Brain microvascular endothelial cell (primary cell): ENCODE measurements at regions not wholly inside any gene's neighbourhood (a gene's known extent, or its start where the extent isn't known, plus 50 kb on each side); places are given as distances from the start of the nearest gene placed in this dataset.

Experiments used
- DNase-seq: peaks from one replicate; pipeline ENCODE4 v3.0.0-alpha.2; 2020
- H3K27ac ChIP-seq: fragments of 250-450 bp; sonication (Bioruptor Pico); 2 replicates; pipeline ENCODE4 v1.5.1; 2020; ENCODE audit warnings: mild to moderate bottlenecking, moderate library complexity
- H3K27me3 ChIP-seq: fragments of 250-450 bp; sonication (Bioruptor Pico); replicated peaks from 2 replicates; pipeline ENCODE4 v1.5.1; 2020; ENCODE audit warnings: mild to moderate bottlenecking
- H3K36me3 ChIP-seq: fragments of 250-450 bp; sonication (Bioruptor Pico); replicated peaks from 2 replicates; pipeline ENCODE4 v1.5.1; 2020; ENCODE audit warnings: mild to moderate bottlenecking
- H3K4me3 ChIP-seq: 2 replicates; pipeline ENCODE4 v1.5.1; 2011; ENCODE audit warnings: low read depth, mild to moderate bottlenecking, control low read depth, low read length, moderate library complexity
- CTCF ChIP-seq: IDR thresholded peaks from 2 replicates; pipeline ENCODE4 v1.5.1; 2011; ENCODE audit warnings: low read depth, mild to moderate bottlenecking, moderate library complexity, low read length, control low read depth, inconsistent platforms; ENCODE audit errors: missing control alignments
- in situ Hi-C: cut with HindIII; loops from 2 replicates; pipeline ENCODE4 v1.10.0; 2017; ENCODE audit warnings: low sequenced_read_pairs, low pct_ligation_motif_present

- Histone ChIP-seq H3K27ac (no peak overlapping the region), H3K4me3 (no peak overlapping the region), H3K27me3 (peaks cover 2% of the 10 kb centered on the region), H3K36me3 (no peaks in the 10 kb centered on the region)
- no peak for TF ChIP-seq CTCF
- in situ Hi-C loops: no loop called here
- DNase-seq: no peak
Observed at GRCh38 chr7:1342090-1342640, 109.5 kb downstream of the UNCX start.

DNA sequence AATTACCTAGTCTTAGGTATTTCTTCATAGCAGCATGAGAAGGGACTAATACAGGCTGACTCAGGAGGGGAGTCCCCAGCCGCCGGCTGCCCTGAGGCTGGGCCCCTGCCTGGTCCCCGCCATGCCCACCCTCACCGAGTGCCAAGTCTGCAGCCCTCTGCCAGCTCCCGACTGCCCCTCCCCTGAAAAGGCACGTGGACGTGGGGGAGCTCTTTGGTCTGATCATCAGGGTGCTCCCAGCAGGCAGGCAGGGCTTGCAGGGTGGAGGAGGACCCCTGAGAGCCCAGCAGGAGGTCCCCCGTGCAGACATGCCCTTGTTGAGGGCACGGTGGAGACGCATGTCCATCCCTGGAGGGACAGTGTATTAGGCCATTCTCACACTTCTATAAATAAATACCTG is 110.9 kb downstream of the UNCX start:
- H3K4me3 ChIP-seq: no peak overlapping the region
- TF ChIP-seq CTCF: no peak
- H3K36me3 ChIP-seq: no peaks in the 10 kb centered on the region
- in situ Hi-C loops: no loop called here
- H3K27me3 ChIP-seq: peaks cover 3% of the 10 kb centered on the region
- no peak overlapping the region for H3K27ac ChIP-seq
- DNase-seq: no peak

DNA sequence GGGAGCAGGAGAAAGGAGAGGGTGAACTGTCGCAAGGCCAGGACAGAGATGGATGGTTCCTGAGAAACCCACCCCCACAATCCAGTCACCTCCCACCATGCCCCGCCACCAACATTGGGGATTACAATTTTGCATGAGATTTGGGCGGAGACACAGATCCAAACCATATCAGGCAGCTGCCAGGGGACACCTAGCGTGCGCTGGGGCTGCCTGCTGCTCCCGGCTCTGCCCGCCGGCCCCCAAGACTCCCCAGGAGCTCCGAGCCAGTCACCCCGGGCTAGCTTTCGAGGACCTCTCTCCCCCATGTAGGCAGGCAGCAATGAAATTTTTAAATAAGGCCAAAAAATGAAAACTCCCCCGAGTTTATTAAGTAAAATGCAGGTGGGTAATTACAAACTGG is 111.7 kb downstream of the UNCX start:
- H3K4me3 ChIP-seq: no peak overlapping the region
- H3K27me3 ChIP-seq: peaks cover 3% of the 10 kb centered on the region
- H3K27ac ChIP-seq: no peak overlapping the region
- TF ChIP-seq CTCF: no peak
- in situ Hi-C loops: no loop called here
- DNase-seq: no peak
- no peaks in the 10 kb centered on the region for H3K36me3 ChIP-seq

GRCh38 chr7:1344981-1345701 is 112.5 kb downstream of the UNCX start:
- in situ Hi-C loops: no loop called here
- TF ChIP-seq CTCF: no peak
- H3K36me3 ChIP-seq: no peaks in the 10 kb centered on the region
- DNase-seq: no peak
- peaks cover 3% of the 10 kb centered on the region for H3K27me3 ChIP-seq
- H3K4me3 ChIP-seq: no peak overlapping the region
- H3K27ac ChIP-seq: no peak overlapping the region

DNA sequence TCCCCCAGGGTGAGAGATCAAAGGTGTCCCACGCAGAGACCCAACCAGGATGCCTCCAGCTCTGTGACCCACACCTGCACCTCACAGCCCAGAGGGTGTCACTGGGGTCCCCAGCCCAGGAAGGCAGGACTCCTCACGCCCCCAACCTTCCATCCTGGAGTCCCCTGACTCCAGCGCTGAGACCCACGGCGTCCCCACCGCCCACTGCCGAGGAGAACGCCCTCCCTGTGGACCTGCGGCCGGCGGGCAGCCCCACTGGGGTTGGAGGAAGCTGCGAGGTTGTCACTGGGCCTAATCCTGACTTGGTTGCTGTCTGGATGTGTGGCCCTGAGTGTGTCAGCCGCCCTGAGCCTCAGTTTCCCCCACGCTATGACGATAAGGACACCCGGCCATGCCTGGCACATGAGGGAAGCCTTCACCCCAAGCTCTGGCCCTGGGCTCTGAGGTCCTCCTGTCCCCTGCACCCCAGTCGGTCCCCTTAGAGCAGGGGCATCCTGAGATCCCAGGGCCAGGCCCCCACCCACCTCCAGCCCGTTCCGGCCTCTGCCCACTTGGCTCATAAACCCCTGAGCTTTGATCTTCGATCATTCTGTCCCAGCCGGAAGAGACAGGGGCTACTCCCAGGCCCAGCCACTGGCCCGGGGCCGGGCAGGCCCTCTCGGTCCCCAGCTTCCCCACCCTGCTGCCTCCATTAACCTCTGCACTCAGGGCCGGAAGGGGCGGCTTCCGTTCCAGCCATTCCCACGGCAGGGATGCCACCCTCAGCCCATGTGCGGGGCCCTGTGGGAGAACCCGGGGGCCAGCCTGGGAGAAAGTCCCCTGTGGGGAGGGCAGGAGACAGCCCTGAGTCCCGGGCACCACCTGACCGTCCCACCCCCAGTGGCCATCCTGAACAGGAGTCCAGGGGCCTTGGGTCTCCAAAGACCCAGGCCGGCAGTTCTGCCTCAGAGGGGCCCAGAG is 113.2 kb downstream of the MICALL2 start:
- Histone ChIP-seq H3K27me3 (peaks cover 3% of the 10 kb centered on the region), H3K36me3 (no peaks in the 10 kb centered on the region), H3K4me3 (no peak overlapping the region), H3K27ac (no peak overlapping the region)
- no peak for DNase-seq
- in situ Hi-C loops: no loop called here
- no peak for TF ChIP-seq CTCF
